ENCODE measurements at regions not wholly inside any gene's neighbourhood (a gene's known extent, or its start where the extent isn't known, plus 50 kb on each side); places are given as distances from the start of the nearest gene placed in this dataset.

DNA sequence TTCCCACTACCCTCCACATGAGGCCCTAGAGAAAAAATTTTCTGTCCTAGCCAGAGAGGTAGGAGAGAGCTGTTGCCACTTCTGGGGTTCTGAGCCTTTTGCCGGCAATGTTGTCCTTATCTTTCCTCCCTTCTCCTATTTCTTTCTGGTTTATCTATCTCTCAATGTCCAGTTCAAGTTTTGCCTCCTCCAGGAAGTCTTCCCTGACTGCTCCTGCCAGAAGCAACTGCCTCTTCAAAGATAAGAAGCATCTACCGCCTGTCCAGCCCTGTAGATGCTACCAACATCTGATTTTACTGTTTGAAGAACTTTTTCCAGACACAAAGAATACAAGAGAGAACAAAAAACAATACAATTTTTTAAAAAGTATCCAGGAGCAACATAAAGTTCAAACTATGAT lies 220.8 kb upstream of the KLHL29 start:
- no peak for DNase-seq
- no peak overlapping the region for H3K4ac ChIP-seq (ENCODE audit: low read depth, low read length)
- H3K79me1 ChIP-seq (ENCODE audit: low read length), result no peaks in the 10 kb centered on the region
- no peak overlapping the region for H2BK5ac ChIP-seq (ENCODE audit: low read length)
- H3K23ac ChIP-seq (ENCODE audit: low read length), result no peak overlapping the region
- H3K27ac ChIP-seq (ENCODE audit: low read depth, low read length), result no peak overlapping the region
- H3K9ac ChIP-seq (ENCODE audit: low read length), result no peak overlapping the region
- H3K27me3 ChIP-seq (ENCODE audit: insufficient read depth, low read length, poor library complexity), result no peaks in the 10 kb centered on the region
- H3K4me3 ChIP-seq (ENCODE audit: low read length), result no peak overlapping the region
- no peak overlapping the region for H4K5ac ChIP-seq (ENCODE audit: low read length)
- no peak overlapping the region for H3K18ac ChIP-seq (ENCODE audit: low read length)
- H2AK5ac ChIP-seq (ENCODE audit: low read length), result no peak overlapping the region
- H3K36me3 ChIP-seq (ENCODE audit: control insufficient read depth, insufficient read depth, low read length), result no peaks in the 10 kb centered on the region
- H2BK120ac ChIP-seq (ENCODE audit: low read depth, low read length), result no peak overlapping the region
- H3K4me1 ChIP-seq (ENCODE audit: control insufficient read depth, low read depth, low read length), result no peaks in the 10 kb centered on the region
- no peaks in the 10 kb centered on the region for H3K79me2 ChIP-seq (ENCODE audit: control insufficient read depth, insufficient read depth, low read length)
- no CpG with 5 or more reads among the region's 2 CpGs for WGBS (ENCODE audit: extremely low coverage, insufficient coverage, low lambda C conversion rate)
- H4K8ac ChIP-seq (ENCODE audit: low read depth, low read length), result no peak overlapping the region
- no peak overlapping the region for H2BK15ac ChIP-seq (replicated peaks; ENCODE audit: low read depth)
- H3K4me2 ChIP-seq (ENCODE audit: low read length), result no peak overlapping the region
- H3K56ac ChIP-seq (ENCODE audit: low read length), result no peak overlapping the region

DNA sequence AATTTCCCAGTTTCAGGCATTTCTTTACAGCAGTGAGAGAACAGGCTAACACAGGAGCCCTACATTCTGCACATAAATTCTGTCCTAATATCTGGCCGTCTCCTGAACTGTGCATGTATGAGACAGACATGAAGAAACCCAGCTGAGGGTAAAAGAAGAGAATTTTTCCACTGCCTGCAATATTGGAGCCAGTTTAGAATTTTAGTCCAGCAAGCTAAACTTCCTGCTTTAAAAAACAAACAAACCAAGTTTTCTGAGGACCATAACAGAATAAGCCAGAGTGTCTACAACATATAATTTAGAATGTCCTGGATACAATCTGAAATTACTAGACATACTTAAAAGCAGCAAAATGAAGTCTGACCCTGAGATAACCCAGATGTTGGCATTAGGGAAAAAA lies 215.1 kb upstream of the KLHL29 start:
- H4K5ac ChIP-seq (ENCODE audit: low read length), result no peak overlapping the region
- no peaks in the 10 kb centered on the region for H3K27me3 ChIP-seq (ENCODE audit: insufficient read depth, low read length, poor library complexity)
- no peak overlapping the region for H3K4me3 ChIP-seq (ENCODE audit: low read length)
- no peaks in the 10 kb centered on the region for H3K79me1 ChIP-seq (ENCODE audit: low read length)
- no peak overlapping the region for H3K4ac ChIP-seq (ENCODE audit: low read depth, low read length)
- no peaks in the 10 kb centered on the region for H3K4me1 ChIP-seq (ENCODE audit: control insufficient read depth, low read depth, low read length)
- DNase-seq, result no peak
- H3K27ac ChIP-seq (ENCODE audit: low read depth, low read length), result no peak overlapping the region
- no peak overlapping the region for H3K23ac ChIP-seq (ENCODE audit: low read length)
- H3K9ac ChIP-seq (ENCODE audit: low read length), result no peak overlapping the region
- no peaks in the 10 kb centered on the region for H3K36me3 ChIP-seq (ENCODE audit: control insufficient read depth, insufficient read depth, low read length)
- H2BK15ac ChIP-seq (replicated peaks; ENCODE audit: low read depth), result no peak overlapping the region
- no peak overlapping the region for H2BK120ac ChIP-seq (ENCODE audit: low read depth, low read length)
- no peak overlapping the region for H3K56ac ChIP-seq (ENCODE audit: low read length)
- H3K79me2 ChIP-seq (ENCODE audit: control insufficient read depth, insufficient read depth, low read length), result no peaks in the 10 kb centered on the region
- H3K4me2 ChIP-seq (ENCODE audit: low read length), result no peak overlapping the region
- no CpG with 5 or more reads among the region's 1 CpG for WGBS (ENCODE audit: extremely low coverage, insufficient coverage, low lambda C conversion rate)
- no peak overlapping the region for H2AK5ac ChIP-seq (ENCODE audit: low read length)
- no peak overlapping the region for H3K18ac ChIP-seq (ENCODE audit: low read length)
- H2BK5ac ChIP-seq (ENCODE audit: low read length), result no peak overlapping the region
- H4K8ac ChIP-seq (ENCODE audit: low read depth, low read length), result no peak overlapping the region

DNA sequence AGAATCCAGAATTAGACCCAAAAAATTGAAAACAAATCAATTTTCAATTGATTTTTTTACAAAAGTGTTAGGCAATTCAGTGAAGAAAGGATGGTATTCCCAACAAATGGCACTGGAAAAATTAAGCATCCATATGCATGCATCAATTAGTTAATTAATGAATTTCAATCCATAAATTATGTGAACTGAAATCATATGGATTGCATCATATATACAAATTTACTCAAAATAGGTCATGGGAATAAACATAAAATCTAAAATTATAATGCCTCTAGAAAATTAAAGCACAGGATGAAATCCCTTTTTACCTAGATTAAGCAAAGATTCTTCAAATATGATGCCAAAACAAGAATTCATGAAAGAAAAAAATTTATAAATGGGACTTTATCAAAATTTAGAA lies 213.9 kb upstream of the KLHL29 start:
- Histone ChIP-seq H4K8ac (ENCODE audit: low read depth, low read length) (no peak overlapping the region), H3K9ac (ENCODE audit: low read length) (no peak overlapping the region), H3K27me3 (ENCODE audit: insufficient read depth, low read length, poor library complexity) (no peaks in the 10 kb centered on the region), H3K4me3 (ENCODE audit: low read length) (no peak overlapping the region), H3K4me2 (ENCODE audit: low read length) (no peak overlapping the region), H3K56ac (ENCODE audit: low read length) (no peak overlapping the region), H3K79me2 (ENCODE audit: control insufficient read depth, insufficient read depth, low read length) (no peaks in the 10 kb centered on the region), H2BK5ac (ENCODE audit: low read length) (no peak overlapping the region), H3K4me1 (ENCODE audit: control insufficient read depth, low read depth, low read length) (no peaks in the 10 kb centered on the region), H3K18ac (ENCODE audit: low read length) (no peak overlapping the region), H4K5ac (ENCODE audit: low read length) (no peak overlapping the region), H3K36me3 (ENCODE audit: control insufficient read depth, insufficient read depth, low read length) (no peaks in the 10 kb centered on the region), H2AK5ac (ENCODE audit: low read length) (no peak overlapping the region), H3K23ac (ENCODE audit: low read length) (no peak overlapping the region), H3K79me1 (ENCODE audit: low read length) (no peaks in the 10 kb centered on the region), H2BK120ac (ENCODE audit: low read depth, low read length) (no peak overlapping the region), H3K4ac (ENCODE audit: low read depth, low read length) (no peak overlapping the region), H3K27ac (ENCODE audit: low read depth, low read length) (no peak overlapping the region), H2BK15ac (replicated peaks; ENCODE audit: low read depth) (no peak overlapping the region)
- no peak for DNase-seq

DNA sequence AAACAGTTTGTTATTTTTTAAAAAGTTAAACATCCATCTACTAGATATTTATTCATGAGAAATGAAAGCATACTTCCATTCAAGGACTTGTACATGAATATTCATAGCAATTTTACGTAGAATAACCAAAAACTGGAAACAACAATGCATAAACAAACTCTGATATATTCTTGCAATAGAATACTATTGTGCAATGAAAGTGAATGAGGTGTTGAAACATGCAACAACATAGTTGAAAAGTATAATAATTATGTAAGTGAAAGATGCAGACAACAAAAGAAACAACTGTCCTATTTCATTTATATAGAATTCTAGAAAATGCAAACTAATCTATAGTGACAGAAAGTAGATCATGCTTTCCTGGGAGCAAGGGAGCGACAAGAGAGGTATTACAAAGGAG lies 206.6 kb upstream of the KLHL29 start:
- Histone ChIP-seq H3K36me3 (ENCODE audit: control insufficient read depth, insufficient read depth, low read length) (no peaks in the 10 kb centered on the region), H3K56ac (ENCODE audit: low read length) (no peak overlapping the region), H3K79me1 (ENCODE audit: low read length) (no peaks in the 10 kb centered on the region), H3K4me3 (ENCODE audit: low read length) (no peak overlapping the region), H3K23ac (ENCODE audit: low read length) (no peak overlapping the region), H2AK5ac (ENCODE audit: low read length) (no peak overlapping the region), H4K5ac (ENCODE audit: low read length) (no peak overlapping the region), H3K4ac (ENCODE audit: low read depth, low read length) (no peak overlapping the region), H3K9ac (ENCODE audit: low read length) (no peak overlapping the region), H4K8ac (ENCODE audit: low read depth, low read length) (no peak overlapping the region), H3K18ac (ENCODE audit: low read length) (no peak overlapping the region), H3K27ac (ENCODE audit: low read depth, low read length) (no peak overlapping the region), H3K79me2 (ENCODE audit: control insufficient read depth, insufficient read depth, low read length) (no peaks in the 10 kb centered on the region), H2BK5ac (ENCODE audit: low read length) (no peak overlapping the region), H3K27me3 (ENCODE audit: insufficient read depth, low read length, poor library complexity) (no peaks in the 10 kb centered on the region), H3K4me2 (ENCODE audit: low read length) (no peak overlapping the region), H2BK120ac (ENCODE audit: low read depth, low read length) (no peak overlapping the region), H2BK15ac (replicated peaks; ENCODE audit: low read depth) (no peak overlapping the region), H3K4me1 (ENCODE audit: control insufficient read depth, low read depth, low read length) (no peaks in the 10 kb centered on the region)
- WGBS (ENCODE audit: extremely low coverage, insufficient coverage, low lambda C conversion rate), result no CpG with 5 or more reads among the region's 2 CpGs
- no peak for DNase-seq

DNA sequence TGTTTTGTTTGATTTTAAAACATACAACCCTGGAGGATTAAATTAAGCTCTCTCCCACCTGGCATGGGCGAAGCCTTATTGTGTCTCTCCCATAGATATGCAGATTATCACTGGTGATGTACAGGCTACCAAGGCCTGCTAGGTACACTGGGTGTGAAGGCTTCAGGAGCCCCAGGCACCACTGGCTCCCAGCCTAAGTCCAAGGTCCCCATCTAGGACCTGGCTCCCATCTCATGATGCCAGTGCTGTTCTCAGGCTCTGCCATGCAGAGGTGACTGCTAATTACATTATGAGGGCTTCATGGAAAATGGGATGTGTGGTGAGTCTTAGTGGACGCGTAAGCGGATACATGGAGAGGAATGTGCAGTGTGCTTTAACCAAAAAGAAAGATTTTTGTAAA lies 201.2 kb upstream of the KLHL29 start:
- Histone ChIP-seq H3K79me1 (ENCODE audit: low read length) (no peaks in the 10 kb centered on the region), H3K36me3 (ENCODE audit: control insufficient read depth, insufficient read depth, low read length) (no peaks in the 10 kb centered on the region), H3K4ac (ENCODE audit: low read depth, low read length) (no peak overlapping the region), H4K5ac (ENCODE audit: low read length) (no peak overlapping the region), H3K9ac (ENCODE audit: low read length) (no peak overlapping the region), H4K8ac (ENCODE audit: low read depth, low read length) (no peak overlapping the region), H3K4me1 (ENCODE audit: control insufficient read depth, low read depth, low read length) (no peaks in the 10 kb centered on the region), H3K56ac (ENCODE audit: low read length) (no peak overlapping the region), H2BK15ac (replicated peaks; ENCODE audit: low read depth) (no peak overlapping the region), H3K23ac (ENCODE audit: low read length) (no peak overlapping the region), H3K18ac (ENCODE audit: low read length) (no peak overlapping the region), H2AK5ac (ENCODE audit: low read length) (no peak overlapping the region), H3K79me2 (ENCODE audit: control insufficient read depth, insufficient read depth, low read length) (no peaks in the 10 kb centered on the region), H3K27me3 (ENCODE audit: insufficient read depth, low read length, poor library complexity) (no peaks in the 10 kb centered on the region), H2BK5ac (ENCODE audit: low read length) (no peak overlapping the region), H3K4me3 (ENCODE audit: low read length) (no peak overlapping the region), H3K27ac (ENCODE audit: low read depth, low read length) (no peak overlapping the region), H3K4me2 (ENCODE audit: low read length) (no peak overlapping the region), H2BK120ac (ENCODE audit: low read depth, low read length) (no peak overlapping the region)
- WGBS (ENCODE audit: extremely low coverage, insufficient coverage, low lambda C conversion rate), result no CpG with 5 or more reads among the region's 4 CpGs
- DNase-seq, result no peak

DNA sequence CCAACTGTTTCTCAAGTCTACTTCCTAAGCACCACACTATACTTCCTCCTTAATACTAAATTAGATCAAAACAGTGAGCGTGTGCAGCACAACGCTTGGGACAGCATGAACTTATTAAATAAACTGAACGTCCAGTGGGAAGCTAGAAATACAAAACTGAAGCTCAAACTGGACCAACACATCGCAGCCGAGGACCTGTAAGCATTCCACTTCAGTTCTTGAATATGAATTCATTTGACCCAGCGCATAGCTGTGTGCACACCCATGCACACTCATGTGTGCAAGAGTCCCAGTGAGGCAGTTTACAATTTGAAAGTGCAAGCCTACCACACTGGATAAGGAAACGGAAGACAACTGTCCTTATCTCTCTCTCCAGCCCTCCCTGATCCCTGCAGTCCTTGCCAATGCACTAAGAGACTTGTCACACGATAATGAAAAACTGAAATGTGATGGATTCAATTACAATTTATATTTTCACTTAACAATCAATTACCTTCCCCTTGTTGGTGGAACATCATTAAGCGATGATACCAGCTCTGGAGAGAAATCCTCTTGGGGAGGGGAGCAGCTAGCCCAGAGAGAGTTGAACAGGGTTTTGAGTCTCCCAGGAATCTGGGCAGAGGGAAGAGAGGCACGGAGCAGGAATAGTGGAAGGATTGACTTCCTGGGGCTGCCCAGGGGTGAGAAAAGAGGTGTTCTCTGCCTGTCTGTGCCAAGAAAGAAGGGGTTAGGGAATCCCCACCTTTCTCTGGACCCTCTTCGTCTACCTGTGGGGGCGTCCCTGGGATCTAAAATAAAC lies 186.5 kb upstream of the KLHL29 start:
- no peak overlapping the region for H3K4me3 ChIP-seq (ENCODE audit: low read length)

More for the DNA sequence above, 186.5 kb upstream of the KLHL29 start:
- Histone ChIP-seq H3K27ac (ENCODE audit: low read depth, low read length) (no peak overlapping the region), H3K4me2 (ENCODE audit: low read length) (no peak overlapping the region), H2BK15ac (replicated peaks; ENCODE audit: low read depth) (no peak overlapping the region), H2BK5ac (ENCODE audit: low read length) (no peak overlapping the region), H2BK120ac (ENCODE audit: low read depth, low read length) (no peak overlapping the region), H3K23ac (ENCODE audit: low read length) (no peak overlapping the region), H3K9ac (ENCODE audit: low read length) (no peak overlapping the region), H3K36me3 (ENCODE audit: control insufficient read depth, insufficient read depth, low read length) (no peaks in the 10 kb centered on the region), H3K4ac (ENCODE audit: low read depth, low read length) (no peak overlapping the region), H3K18ac (ENCODE audit: low read length) (no peak overlapping the region), H3K79me1 (ENCODE audit: low read length) (no peaks in the 10 kb centered on the region), H4K5ac (ENCODE audit: low read length) (no peak overlapping the region), H3K56ac (ENCODE audit: low read length) (no peak overlapping the region), H4K8ac (ENCODE audit: low read depth, low read length) (no peak overlapping the region), H3K4me1 (ENCODE audit: control insufficient read depth, low read depth, low read length) (no peaks in the 10 kb centered on the region), H3K27me3 (ENCODE audit: insufficient read depth, low read length, poor library complexity) (no peaks in the 10 kb centered on the region), H2AK5ac (ENCODE audit: low read length) (no peak overlapping the region), H3K79me2 (ENCODE audit: control insufficient read depth, insufficient read depth, low read length) (no peaks in the 10 kb centered on the region)
- no CpG with 5 or more reads among the region's 12 CpGs for WGBS (ENCODE audit: extremely low coverage, insufficient coverage, low lambda C conversion rate)
- no peak for DNase-seq
